NCI-H345 (cell line): ENCODE measurements at regions not wholly inside any gene's neighbourhood (a gene's known extent, or its start where the extent isn't known, plus 50 kb on each side); places are given as distances from the start of the nearest gene placed in this dataset.

Source experiments
- DNase-seq: peaks from one replicate; lab custom pipeline; 2025; lab: John Stamatoyannopoulos, UW

DNA sequence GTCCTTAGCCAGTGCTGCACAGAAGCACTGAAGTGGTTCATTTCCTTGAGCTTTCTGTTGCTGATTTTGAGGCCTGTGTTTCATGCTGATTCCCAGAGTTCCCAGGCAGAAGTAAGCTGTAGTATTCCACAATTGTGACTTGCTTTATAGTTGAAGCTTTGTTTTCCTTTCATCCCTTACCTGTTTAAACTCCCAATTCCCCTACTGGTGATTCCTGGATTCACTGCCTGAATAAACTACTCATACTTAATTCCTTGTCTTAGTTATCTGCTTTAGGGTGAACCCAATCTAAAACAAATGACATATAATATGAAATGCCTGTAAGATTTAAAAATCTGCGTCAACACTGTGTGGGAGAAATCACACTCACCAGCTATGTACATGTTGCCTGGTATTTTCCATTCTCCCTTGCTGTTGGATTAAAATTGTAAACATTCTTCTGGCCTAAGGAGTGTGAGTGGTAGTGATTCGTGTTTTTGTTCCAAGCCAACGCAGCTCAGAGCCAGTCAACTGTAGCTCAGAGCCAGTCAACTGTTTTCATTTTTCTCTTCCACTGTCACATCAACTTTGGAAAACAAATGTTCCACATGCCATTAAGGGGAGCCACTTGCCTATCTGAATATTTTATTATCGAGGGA lies 879.4 kb downstream of the MRPL39 start:
- DNase-seq, result no peak

DNA sequence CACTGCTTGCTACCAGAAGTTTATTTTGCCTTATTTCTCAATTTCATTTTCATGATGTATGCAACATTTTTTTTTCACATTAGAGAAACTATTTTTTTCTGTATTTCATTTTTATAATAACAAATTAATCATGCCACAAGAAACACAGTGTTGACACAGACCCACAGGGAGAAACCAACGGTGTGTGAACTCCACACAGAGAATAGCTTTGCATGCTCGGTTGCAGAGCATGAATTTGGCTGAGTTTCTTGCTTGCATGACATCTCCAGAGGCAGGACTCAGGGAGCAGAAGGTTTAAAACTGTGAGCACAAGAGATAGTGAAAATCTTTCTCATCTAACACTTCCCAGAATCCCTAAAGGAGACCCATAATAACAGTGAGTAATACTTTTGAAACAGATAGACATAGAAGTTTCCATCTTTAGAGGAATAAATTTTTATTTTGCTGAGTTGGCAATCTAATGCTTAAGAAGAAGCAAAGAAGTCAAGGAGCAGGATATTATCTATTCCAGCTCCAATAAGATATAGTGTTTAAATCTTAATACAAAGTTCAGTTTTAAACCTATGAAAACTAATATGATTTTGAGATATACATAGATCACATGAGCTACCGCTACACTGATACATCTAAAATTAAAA lies 890.9 kb downstream of the MRPL39 start:
- DNase-seq, result no peak

DNA sequence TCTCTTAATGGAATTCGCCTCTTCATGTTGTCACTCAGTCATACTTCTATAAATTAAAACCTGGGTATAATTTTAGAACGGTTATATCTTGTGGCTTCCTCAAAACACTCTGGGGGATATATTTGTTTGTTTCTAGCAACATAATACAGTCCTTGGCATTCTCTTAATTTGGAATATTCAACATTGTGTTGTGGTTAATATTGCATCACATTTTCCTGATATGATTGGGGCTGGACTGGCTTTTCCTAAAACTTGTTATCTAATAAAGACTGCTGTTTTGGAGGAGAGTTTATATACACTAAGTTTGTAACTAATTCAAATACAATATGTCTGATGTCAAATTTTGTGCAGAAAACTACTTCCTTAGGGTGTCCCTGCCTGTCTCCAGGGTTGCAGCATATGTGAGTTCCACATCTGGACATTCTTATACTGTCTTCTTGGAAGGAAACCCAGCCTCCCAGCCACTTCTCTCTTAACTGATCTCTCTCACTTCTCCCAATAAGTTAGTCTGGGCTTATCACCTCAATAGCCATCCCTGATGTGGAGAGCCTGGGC lies 892.6 kb downstream of the MRPL39 start:
- no peak for DNase-seq

DNA sequence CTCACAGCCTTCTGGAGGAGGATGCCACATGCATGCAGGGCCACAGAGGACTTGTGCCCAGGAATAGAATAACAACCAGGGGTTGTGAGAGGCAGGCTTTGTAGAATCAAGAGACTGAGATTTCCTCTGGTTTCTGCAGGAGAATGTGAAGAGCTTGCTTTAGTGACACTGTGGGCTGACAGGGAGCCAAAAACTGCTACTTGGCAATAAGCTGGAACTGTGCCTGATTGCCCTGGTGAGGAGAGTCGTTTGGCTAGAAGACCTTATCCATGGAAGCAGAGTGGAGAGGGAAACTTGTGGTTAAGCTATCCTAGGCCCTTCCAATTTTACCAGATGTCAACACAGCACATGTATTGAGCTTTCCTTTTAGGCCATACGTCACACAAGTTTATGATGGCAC lies 902.1 kb downstream of the MRPL39 start:
- no peak for DNase-seq

DNA sequence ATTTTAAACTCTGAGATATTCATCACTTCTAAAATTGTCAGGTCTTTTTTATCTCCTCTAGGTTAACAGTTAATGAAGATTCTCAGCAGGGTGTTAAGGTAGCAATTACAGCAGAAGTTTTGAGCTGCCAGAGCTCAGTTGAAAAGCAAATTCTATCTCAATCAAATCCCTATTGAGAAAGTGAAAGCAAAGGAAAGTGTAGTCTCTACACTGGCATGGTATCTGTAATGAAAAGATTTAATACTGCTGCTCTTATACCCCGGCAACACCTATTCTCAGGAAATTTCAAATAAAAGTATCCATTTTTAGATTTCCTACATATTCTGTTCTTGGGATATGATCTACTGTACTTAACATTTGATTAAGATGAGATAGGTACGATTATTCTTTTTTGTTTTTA lies 913.5 kb downstream of the MRPL39 start:
- DNase-seq, result no peak

DNA sequence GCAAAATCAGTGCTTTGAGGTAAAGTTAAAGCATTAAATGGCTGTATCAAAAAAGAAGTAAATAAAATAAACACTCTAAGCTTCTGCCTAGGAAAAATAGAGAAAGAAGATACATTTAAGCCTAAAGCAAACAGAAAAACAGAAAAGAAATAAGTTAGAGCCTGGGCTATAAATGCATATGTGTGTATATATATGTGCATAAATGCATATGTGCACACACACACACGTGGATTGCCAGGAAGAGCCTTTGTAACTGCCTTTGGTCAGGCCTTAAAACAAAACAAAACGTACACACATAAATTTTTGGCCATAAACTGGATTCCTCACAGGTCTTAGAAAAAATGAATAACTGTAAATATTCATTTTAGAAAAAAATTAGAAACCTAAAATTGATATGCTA lies 925.8 kb downstream of the MRPL39 start:
- DNase-seq, result no peak

DNA sequence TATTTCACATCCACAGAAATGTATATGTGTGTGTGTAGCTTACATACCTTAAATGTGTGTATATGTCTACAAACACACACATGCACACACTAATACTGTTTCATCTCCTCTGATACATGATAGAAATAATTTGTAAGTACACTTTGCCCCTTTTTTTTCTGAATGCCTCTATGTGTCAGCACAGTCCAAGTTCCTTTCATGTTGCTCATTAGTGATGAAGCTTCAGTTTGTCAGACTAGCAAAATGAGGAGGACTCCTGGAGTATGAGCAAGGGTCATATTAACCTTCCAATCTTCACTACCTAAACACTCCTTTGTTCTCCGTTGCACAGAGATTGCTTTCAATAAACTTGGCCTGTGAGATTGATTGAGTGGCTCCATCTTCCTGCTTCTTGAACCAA lies 935.4 kb downstream of the MRPL39 start:
- no peak for DNase-seq

DNA sequence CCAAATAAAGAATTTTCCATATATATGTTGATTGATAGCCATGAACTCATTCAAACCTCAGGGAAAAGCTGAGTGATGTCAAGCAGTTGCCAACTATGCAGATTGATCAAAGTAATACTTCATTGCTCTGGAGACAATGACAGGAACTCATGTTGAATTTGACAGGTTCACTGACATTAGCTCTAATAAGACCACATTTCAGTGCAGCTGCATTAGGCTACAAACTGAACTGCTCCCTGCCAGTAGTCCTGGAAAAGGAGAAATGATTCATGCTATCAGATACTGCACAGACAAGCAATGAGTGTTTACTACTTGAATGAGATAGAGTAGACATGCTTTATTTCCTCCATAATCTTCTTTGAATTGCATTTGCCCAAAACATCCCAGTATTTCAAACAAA lies 948.4 kb downstream of the MRPL39 start:
- no peak for DNase-seq

DNA sequence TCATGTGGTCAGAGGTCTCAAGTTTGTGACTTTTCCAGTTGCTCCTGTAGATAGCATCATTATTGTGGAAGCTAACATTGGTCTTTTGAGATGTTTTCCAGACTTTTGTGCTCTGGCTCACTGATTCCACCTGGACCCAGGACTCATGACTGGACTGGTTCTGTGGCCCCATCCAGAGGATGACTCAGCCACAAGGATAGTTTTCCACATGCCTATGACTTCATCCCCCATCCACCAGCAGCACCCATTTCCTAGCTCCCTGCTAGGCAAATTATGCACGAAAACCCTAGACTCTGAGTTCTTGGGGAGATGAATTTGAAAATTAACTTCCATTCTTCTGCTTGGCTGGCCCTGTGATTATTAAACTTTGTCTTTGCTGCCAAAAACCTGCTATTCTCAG lies 949.3 kb downstream of the MRPL39 start:
- DNase-seq, result no peak

DNA sequence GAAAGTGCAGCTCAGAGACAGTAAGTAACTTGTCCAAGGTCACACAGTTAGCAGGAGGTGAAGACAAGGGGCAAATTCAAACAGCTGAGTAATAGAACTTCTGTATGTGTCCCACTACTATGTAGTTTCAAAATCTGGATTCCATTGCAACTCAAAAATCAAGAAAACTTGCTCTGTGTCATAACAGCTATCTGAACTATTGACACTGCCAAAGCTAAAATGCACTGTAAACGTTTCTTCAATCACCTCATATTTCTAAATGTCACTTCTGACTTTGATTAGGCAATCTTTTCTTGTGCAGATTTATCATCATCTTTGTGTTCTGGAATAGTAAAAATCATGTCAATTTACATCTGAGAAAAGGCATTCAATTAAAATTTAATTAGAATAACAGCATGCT lies 957.6 kb downstream of the MRPL39 start:
- no peak for DNase-seq

DNA sequence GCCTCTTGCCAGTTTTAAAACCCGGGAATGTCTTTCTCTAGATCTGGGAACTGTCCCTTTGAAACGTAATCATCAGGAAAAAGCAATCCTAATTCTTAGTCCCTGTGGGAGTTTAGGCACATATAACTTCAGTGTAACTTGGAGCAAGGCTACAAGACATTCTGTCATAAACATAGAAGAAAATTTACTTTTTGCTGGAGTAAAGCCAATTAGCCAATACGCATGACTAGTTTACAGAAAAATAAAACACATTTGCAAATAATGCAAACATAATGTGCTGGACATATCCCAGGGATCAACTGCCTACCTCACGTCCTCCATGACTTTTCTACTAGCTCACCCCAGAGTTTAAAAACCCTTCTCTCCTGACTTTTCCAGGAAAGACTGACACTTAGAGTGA lies 970.6 kb downstream of the MRPL39 start:
- DNase-seq, result no peak

DNA sequence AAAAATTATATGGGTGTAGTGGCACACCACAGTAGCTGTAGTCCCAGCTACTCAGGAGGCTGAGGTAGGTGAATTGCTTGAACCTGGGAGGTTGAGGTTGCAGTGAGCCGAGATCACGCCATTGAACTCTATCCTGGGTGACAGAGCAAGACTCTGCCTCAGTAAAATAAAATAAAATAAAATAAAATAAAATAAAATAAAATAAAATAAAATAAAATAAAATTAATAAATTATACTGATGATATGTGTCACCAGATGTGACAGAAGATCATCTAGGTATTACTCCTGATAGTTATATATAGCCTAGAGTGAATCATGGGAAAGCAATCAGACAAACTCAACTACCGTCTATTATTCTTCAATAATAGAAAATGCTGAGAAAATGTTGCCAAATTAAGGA lies 972.5 kb downstream of the MRPL39 start:
- no peak for DNase-seq

DNA sequence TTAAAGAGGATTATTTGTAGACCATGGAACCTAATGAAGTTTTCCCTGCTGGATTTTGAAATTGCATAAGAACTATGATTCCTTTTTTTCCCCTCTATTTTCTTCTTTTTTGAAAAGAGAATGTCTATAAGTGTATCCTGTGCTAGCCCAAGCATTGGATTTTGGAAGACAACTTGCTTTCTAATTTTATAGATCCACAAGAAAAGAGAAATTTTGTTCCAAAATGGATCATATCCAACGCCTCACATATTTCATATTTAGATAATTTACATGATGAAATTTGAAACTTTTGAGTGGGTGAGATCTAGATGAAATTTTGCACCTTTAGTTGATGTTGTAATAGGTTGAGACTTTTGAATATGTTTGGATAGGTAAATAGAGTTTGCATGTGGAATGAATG lies 978.7 kb downstream of the MRPL39 start:
- DNase-seq, result no peak

DNA sequence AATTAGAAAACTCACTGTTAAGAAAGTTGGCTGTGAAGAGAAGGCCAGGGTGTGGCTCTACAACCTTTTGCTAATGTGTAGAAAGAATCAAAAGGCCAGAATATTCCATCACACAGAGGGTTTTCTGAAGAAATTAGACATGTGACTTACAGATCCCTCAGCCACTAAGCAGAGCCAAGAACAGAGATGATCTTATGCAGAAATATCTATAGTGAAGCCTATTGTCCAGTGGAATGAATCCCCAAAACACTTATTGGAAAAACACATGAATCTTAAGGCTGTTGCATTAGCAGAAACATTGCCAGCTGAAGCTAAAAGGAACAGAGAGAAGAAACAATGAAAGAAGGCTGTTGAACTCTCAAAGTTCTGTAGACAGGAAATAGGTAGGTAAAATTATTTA lies 979.2 kb downstream of the MRPL39 start:
- DNase-seq, result no peak

DNA sequence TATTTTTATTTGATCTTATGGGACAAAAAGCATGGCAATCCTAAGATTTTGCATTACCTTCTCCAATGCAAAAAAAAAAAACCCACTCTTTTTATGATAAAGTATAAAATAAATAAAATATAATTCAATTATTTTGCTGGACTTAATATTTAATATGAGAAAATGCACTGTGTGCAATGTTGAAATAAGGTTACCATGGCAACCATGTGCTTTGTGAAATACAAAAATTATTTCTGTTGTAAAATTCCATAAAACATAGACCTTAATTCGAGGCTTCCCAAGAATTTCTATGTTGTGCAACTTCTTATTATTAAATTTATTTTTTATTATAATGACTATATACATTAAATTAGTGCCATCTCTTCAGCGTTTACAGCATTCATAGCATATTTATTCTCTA lies 989.5 kb downstream of the MRPL39 start:
- no peak for DNase-seq

DNA sequence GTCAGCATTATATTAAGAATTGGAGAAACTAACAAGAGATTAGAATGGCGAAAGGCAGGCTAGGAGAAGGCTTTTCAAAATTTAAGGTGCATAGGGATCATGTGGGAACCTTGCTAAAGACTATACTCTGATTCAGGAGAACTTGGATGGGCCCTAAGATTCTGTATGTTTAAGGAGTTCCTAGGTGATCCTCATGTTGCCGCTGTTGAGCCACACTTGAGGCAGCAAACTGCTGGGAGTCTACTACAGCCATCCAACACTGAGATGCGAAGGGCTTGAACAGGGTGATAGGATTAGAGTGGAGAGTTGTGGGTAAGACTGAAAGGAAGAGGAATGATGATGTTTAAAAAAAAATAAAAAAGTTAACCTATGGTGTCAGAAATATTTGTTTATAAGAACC lies 1013.2 kb downstream of the MRPL39 start:
- DNase-seq, result no peak

DNA sequence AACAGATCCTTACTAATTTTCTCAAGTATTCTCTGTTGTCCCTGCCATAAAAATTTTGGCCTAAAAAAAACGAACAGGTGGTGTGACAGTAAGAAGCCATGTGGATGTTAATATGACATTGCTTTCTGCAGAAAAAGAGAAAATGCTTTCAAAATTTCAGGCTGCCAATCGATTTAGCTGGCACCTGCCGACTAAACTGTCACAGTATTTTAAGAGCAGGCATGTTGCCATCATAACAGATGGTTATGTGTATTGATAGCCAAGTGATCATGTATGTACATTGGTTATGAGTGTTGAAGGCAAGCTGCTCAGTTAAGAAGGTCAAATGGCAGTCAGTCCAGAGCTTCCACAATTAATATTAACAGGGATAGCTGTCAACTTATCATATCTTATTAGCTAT lies 1017.0 kb downstream of the MRPL39 start:
- no peak for DNase-seq

DNA sequence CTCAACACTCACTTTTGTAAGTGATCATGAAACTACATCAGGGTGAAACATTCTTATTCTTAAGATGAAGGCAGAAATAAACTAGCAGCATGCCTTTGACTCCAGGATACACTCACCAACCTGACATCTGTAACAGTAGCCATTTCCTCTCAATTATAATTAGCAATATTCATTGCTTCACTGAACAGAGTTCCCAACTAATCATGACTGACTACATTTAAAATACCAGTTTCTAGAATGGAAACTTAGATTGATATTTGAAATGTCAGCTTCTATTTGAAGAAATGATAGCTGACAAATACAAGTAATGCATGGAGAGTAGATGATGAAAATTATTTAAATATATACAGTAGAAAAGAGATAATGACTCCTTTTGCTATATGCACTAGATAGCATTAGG lies 1023.8 kb downstream of the MRPL39 start:
- no peak for DNase-seq

DNA sequence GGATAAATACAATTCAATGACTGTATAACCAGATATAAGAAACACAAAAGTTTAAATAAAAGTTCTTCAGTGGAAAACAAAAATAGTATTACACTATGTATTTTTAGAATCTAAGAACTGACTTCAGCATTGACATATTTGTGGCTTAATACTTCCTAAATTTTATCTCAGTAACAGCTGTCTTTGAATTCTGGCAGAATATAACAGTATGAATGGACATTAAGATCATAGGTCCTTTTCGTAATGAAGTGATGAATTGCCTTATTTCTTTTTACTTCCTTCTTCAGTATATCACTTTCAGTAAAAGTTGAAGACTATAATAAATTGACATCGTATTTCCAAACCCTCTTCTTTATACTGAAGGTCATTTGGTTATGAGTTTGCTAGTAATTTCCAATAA lies 1030.0 kb downstream of the MRPL39 start:
- DNase-seq, result no peak

DNA sequence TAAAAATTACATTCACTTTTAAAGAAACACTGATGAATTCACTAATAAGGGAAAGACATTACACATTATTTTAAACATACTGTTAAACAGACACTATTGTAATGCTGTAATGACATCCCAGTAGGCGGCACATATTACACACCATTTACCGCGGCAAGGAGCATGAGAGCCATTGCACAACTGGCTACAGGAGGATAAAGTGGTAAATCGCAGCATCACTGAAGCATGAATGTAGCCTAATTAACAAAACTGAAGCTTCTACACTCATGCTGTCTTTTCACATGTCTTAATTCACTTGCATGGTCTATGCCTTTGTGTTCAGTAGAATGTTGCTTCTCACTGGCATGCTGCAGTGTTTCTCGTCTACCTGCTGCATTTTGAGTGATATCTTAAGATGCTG lies 1046.0 kb downstream of the MRPL39 start:
- DNase-seq, result no peak

DNA sequence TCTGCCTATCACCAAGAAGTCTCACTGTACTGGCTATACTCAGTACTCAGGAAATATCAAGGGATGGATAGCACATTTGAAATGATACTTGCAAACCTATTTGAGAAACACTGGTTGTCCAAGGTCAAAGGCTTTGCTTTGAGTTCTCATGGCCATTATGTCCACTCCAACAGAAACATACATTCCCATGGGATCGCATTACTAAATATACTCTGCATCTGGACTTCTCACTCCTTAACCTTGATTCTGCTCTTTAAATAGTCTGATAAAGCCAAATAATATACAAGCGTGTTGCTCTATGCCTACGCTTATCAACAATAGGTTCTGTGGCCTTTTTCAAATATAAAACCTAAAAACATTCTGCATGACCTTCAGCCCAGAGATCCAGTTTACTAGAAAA lies 1054.8 kb downstream of the MRPL39 start:
- no peak for DNase-seq

DNA sequence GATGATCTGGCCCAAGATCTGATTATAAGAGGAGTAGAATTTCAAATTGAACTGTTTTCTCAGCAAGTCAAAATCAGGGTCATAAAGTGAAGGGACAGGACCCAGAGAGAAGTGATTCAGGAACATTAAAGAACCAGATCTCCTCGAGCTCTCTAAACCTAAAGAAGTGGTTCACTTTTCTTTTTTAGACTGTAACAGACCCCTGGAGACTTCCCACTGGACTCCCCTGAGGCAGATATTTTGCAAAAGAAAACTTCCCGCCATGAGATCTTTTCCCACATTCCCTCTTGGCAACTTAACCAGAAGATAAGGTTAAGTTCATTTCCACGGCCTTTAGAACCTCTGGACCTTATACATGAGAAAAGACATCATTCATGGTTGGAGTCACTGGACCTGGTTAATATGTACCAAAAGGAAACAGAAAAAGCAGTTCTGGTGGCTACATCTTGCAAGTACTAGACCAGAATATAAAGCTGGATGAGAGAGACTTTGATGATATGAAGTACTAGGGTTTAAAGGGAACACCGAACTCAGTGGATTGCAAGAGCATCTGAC lies 1061.4 kb downstream of the MRPL39 start:
- DNase-seq, result no peak

DNA sequence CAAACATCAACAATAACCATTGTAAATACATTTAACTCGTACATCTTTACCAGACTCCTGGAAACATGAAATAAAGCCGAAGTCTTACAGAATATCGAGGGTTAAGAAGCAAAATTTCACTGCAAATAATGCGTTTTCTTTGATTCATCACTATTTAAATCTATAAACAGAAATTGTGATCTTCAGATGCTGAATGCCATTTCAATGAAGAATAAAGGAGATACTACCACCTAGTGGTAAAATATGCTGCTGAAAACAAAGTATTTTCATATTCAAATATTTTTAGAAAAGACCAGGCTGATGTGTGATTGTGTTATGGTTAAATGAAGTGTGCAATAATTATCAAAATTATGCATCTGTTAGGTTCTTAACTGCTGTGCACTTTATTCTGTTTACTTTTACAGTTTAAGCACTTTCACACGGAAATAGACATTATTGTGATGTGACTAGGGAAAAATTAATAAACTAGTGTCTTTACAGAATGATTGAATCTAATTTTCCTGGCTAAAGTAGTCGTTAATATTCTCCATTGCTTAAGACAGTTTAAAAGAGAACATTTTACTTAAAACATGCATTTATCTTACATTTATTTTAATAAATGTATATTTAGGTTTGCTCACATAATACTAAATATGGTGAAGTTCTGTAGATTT lies 1093.1 kb downstream of the MRPL39 start:
- DNase-seq, result peak; percentile 26
